Spleen (tissue), 7 donors: ENCODE measurements at regions not wholly inside any gene's neighbourhood (a gene's known extent, or its start where the extent isn't known, plus 50 kb on each side); places are given as distances from the start of the nearest gene placed in this dataset.

Source experiments
- POLR2A ChIP-seq, 3 donors: fragments of 450-650 bp; IDR thresholded peaks; one replicate each; pipeline ENCODE4 v1.5.1; 2017; ENCODE audit warnings: antibody characterized with exemption in 3 of 3, mild to moderate bottlenecking in 1 of 3
- POLR2AphosphoS5 ChIP-seq, 3 donors: sonication (generic); formaldehyde crosslinking; IDR thresholded peaks; one replicate each; pipeline ENCODE4 v1.5.1; 2017; ENCODE audit warnings: antibody characterized with exemption in 3 of 3
- TF ChIP-seq, protein P1 (sequence below), 11 experiments: fragments of 200-600 bp in 7 of 11; fragments of 450-650 bp in 4 of 11; sonication (generic) in 4 of 11; IDR thresholded peaks in 8 of 11; conservative IDR thresholded peaks in 3 of 11; 1 replicate in 7 of 11; 2 replicates in 4 of 11; pipeline versions ENCODE4 v1.4.0 to v1.8.0; 2016 to 2021; ENCODE audit warnings: antibody characterized with exemption in 11 of 11, inconsistent platforms in 4 of 11, mild to moderate bottlenecking in 1 of 11
- donor health status: DM: no; HTN: no; CAD: no; lungs with moderate emphysema.
- donor health status: DM: no; HTN: no; CAD: no.
- donor health status: DM: no; HTN: no; CAD: no.

DNA sequence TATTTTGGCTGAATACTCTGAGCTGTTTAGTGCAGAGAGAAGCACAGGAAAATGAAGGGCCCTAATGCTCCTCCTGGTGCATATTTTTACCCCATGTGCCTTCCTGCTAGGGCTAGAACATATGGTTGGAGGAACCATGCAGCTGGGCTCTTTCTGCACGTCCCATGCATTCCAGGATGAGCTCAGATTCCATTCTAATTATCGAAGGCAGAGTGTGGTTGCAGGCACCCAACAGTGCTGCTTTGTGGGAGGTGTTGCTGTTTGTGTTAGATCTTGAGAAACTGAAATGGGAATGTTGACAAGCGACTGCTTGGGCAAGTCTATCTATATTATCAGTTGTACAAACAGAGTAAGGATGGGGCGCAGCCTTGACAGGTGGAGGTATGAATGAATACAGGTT is 419.5 kb downstream of the DHX35 start:
- TF ChIP-seq POLR2A (IDR thresholded peaks at IDR 0.05): no peak
- TF ChIP-seq, protein P1, sequence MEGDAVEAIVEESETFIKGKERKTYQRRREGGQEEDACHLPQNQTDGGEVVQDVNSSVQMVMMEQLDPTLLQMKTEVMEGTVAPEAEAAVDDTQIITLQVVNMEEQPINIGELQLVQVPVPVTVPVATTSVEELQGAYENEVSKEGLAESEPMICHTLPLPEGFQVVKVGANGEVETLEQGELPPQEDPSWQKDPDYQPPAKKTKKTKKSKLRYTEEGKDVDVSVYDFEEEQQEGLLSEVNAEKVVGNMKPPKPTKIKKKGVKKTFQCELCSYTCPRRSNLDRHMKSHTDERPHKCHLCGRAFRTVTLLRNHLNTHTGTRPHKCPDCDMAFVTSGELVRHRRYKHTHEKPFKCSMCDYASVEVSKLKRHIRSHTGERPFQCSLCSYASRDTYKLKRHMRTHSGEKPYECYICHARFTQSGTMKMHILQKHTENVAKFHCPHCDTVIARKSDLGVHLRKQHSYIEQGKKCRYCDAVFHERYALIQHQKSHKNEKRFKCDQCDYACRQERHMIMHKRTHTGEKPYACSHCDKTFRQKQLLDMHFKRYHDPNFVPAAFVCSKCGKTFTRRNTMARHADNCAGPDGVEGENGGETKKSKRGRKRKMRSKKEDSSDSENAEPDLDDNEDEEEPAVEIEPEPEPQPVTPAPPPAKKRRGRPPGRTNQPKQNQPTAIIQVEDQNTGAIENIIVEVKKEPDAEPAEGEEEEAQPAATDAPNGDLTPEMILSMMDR (IDR thresholded peaks at IDR 0.05 in 8 of 11, conservative IDR thresholded peaks at IDR 0.05 in 3 of 11): no peak
- TF ChIP-seq POLR2AphosphoS5 (IDR thresholded peaks at IDR 0.05): no peak
